Panc1 (cell line): ENCODE measurements at regions not wholly inside any gene's neighbourhood (a gene's known extent, or its start where the extent isn't known, plus 50 kb on each side); places are given as distances from the start of the nearest gene placed in this dataset.

Experiments used
- ATAC-seq: fragments of 200-7000 bp; cut with Tn5 transposase; 2 replicates; pipeline ENCODE4 v1.9.1; 2020; ENCODE audit warnings: mild to moderate bottlenecking, moderate library complexity
- BruUV-seq: library from RNA; stranded (reverse); fragments of 400-500 nt; replicated peaks from 2 replicates; lab custom pipeline; 2021; lab: Mats Ljungman, UMichigan
- CTCF ChIA-PET: fragments of 300-600 bp; sonication (Branson Sonifier 250); formaldehyde crosslinking; loops from one replicate; lab custom pipeline; 2022; ENCODE audit warnings: antibody characterized with exemption; lab: Charles Lee
- POLR2A ChIA-PET: fragments of 300-600 bp; sonication (Branson Sonifier 250); formaldehyde crosslinking; loops from one replicate; lab custom pipeline; 2022; ENCODE audit warnings: antibody characterized with exemption; lab: Charles Lee
- DNase-seq: peaks from one replicate; pipeline ENCODE4 v3.0.0-alpha.2; 2010; ENCODE audit warnings: low read depth, low spot score
- H3K27ac ChIP-seq: 2 replicates; pipeline ENCODE4 v1.5.1; 2011; ENCODE audit warnings: mild to moderate bottlenecking, low read length, inconsistent platforms
- H3K27me3 ChIP-seq: fragments of 200-500 bp; sonication (Bioruptor generic); 2 replicates; pipeline ENCODE4 v1.6.0; 2014; ENCODE audit warnings: low read length, inconsistent platforms; ENCODE audit not compliant: control insufficient read depth, insufficient read depth
- H3K36me3 ChIP-seq: fragments of 200-500 bp; sonication (Bioruptor generic); 2 replicates; pipeline ENCODE4 v1.5.1; 2014; ENCODE audit warnings: inconsistent platforms, mild to moderate bottlenecking, low read length, moderate library complexity; ENCODE audit not compliant: control insufficient read depth, insufficient read depth
- H3K4me1 ChIP-seq: 2 replicates; pipeline ENCODE4 v1.5.1; 2011; ENCODE audit warnings: inconsistent platforms, mild to moderate bottlenecking, low read length, moderate library complexity; ENCODE audit not compliant: control insufficient read depth, insufficient read depth
- H3K4me3 ChIP-seq, 2 experiments: 2 replicates each; pipeline ENCODE4 v1.5.1; 2011 to 2012; ENCODE audit warnings: low read depth in 2 of 2, low read length in 2 of 2, mild to moderate bottlenecking in 2 of 2, inconsistent platforms in 1 of 2, moderate library complexity in 1 of 2
- H3K9me3 ChIP-seq: fragments of 200-500 bp; sonication (Bioruptor generic); 2 replicates; pipeline ENCODE4 v1.5.1; 2014; ENCODE audit warnings: low read depth, mild to moderate bottlenecking, inconsistent platforms, low read length, moderate library complexity; ENCODE audit not compliant: control insufficient read depth, insufficient read depth
- CTCF ChIP-seq: fragments of 450-650 bp; IDR thresholded peaks from 2 replicates; pipeline ENCODE4 v1.5.1; 2017; ENCODE audit warnings: mild to moderate bottlenecking
- POLR2AphosphoS5 ChIP-seq: IDR thresholded peaks from 2 replicates; pipeline ENCODE4 v1.6.1; 2012; ENCODE audit warnings: mild to moderate bottlenecking, low read depth, low read length, moderate library complexity
- REST ChIP-seq, 2 experiments: IDR thresholded peaks; 2 replicates each; pipeline ENCODE4 v1.6.1; 2011 to 2012; ENCODE audit warnings: low read depth in 2 of 2, control low read depth in 1 of 2, low read length in 1 of 2, mild to moderate bottlenecking in 1 of 2, moderate library complexity in 1 of 2; ENCODE audit not compliant: insufficient read depth in 1 of 2
- SIN3A ChIP-seq: IDR thresholded peaks from 2 replicates; pipeline ENCODE4 v1.6.1; 2012; ENCODE audit warnings: low read depth, mild to moderate bottlenecking, low read length, moderate library complexity, borderline replicate concordance; ENCODE audit not compliant: insufficient read depth
- TCF7L2 ChIP-seq: IDR thresholded peaks from 2 replicates; pipeline ENCODE4 v1.6.1; 2011; ENCODE audit warnings: mild to moderate bottlenecking, low read depth, low read length, inconsistent platforms
- in situ Hi-C: cut with HindIII; loops from 2 replicates; pipeline ENCODE4 v1.10.0; 2016; ENCODE audit warnings: low sequenced_read_pairs, low pct_unique_long_range_greater_than_20kb
- intact Hi-C: fragments of 100-400 bp; cut with micrococcal nuclease; formaldehyde crosslinking; loops from one replicate; pipeline ENCODE4 v1.10.0; 2022; ENCODE audit not compliant: unreplicated experiment

GRCh38 chr9:105959531-105959930, 265.2 kb downstream of the TMEM38B start:
- ATAC-seq, result no peak
- Histone ChIP-seq H3K36me3 (no peaks in the 10 kb centered on the region), H3K27me3 (no peaks in the 10 kb centered on the region), H3K4me3 (no peak overlapping the region), H3K9me3 (no peaks in the 10 kb centered on the region), H3K27ac (no peak overlapping the region), H3K4me1 (no peaks in the 10 kb centered on the region)
- ChIA-PET POLR2A (no interaction called here), CTCF (no interaction called here)
- no TSS peak for BruUV-seq
- DNase-seq, result no peak
- in situ Hi-C loops, result no loop called here
- TF ChIP-seq REST (IDR thresholded peaks at IDR 0.05; ENCODE audit: insufficient read depth in 1 of 2, low read depth in 2 of 2, low read length in 1 of 2), result no peak
- TF ChIP-seq POLR2AphosphoS5, result no peak
- TF ChIP-seq TCF7L2, result no peak
- TF ChIP-seq CTCF, result no peak
- no peak for TF ChIP-seq SIN3A
- intact Hi-C loops, result no loop called here

GRCh38 chr9:105963343-105964099, 269.2 kb downstream of the TMEM38B start:
- BruUV-seq, result no TSS peak
- no peaks in the 10 kb centered on the region for H3K4me1 ChIP-seq
- TF ChIP-seq POLR2AphosphoS5 (no peak), SIN3A (no peak), CTCF (no peak), TCF7L2 (no peak), REST (IDR thresholded peaks at IDR 0.05; ENCODE audit: insufficient read depth in 1 of 2, low read depth in 2 of 2, low read length in 1 of 2) (no peak)
- no peaks in the 10 kb centered on the region for H3K9me3 ChIP-seq
- no peaks in the 10 kb centered on the region for H3K36me3 ChIP-seq
- H3K27ac ChIP-seq, result no peak overlapping the region
- intact Hi-C loops, result no loop called here
- no peak for ATAC-seq
- ChIA-PET CTCF (no interaction called here), POLR2A (no interaction called here)
- in situ Hi-C loops, result no loop called here
- DNase-seq, result no peak
- H3K27me3 ChIP-seq, result no peaks in the 10 kb centered on the region
- H3K4me3 ChIP-seq, result no peak overlapping the region
